Choroid plexus epithelial cell (primary cell): ENCODE measurements at regions not wholly inside any gene's neighbourhood (a gene's known extent, or its start where the extent isn't known, plus 50 kb on each side); places are given as distances from the start of the nearest gene placed in this dataset.
A peak's percentile ranks its signal among the peaks of the same experiment; 100 is the strongest.

Source experiments
- DNase-seq: peaks from one replicate; pipeline ENCODE4 v3.0.0-alpha.2; 2010; ENCODE audit warnings: low read depth
- H3K4me3 ChIP-seq: 2 replicates; pipeline ENCODE4 v1.5.1; 2011; ENCODE audit warnings: low read depth, mild to moderate bottlenecking, control low read depth, low read length, moderate library complexity
- CTCF ChIP-seq: conservative IDR thresholded peaks from 2 replicates; pipeline ENCODE4 v1.5.1; 2011; ENCODE audit warnings: low read depth, mild to moderate bottlenecking, control low read depth, inconsistent platforms, low read length, moderate library complexity

- H3K4me3 ChIP-seq, result no peak overlapping the region
- DNase-seq, result no peak
- no peak for TF ChIP-seq CTCF
These were observed 144.6 kb downstream of the QPCT start for GRCh38 chr2:37489041-37489456.

- TF ChIP-seq CTCF, result no peak
- no peak overlapping the region for H3K4me3 ChIP-seq
- no peak for DNase-seq
These were observed 145.1 kb downstream of the QPCT start for GRCh38 chr2:37489536-37489935.

GRCh38 chr2:37493425-37493824, 149.0 kb downstream of the QPCT start:
- DNase-seq, result no peak
- no peak for TF ChIP-seq CTCF
- no peak overlapping the region for H3K4me3 ChIP-seq

GRCh38 chr2:37499113-37499512, 154.7 kb downstream of the QPCT start:
- no peak for TF ChIP-seq CTCF
- no peak for DNase-seq
- no peak overlapping the region for H3K4me3 ChIP-seq

- H3K4me3 ChIP-seq, result no peak overlapping the region
- DNase-seq, result peak; percentile 18
- TF ChIP-seq CTCF, result no peak
These were observed 155.6 kb downstream of the QPCT start for GRCh38 chr2:37500031-37500430.

GRCh38 chr2:37501113-37501512, 156.7 kb downstream of the QPCT start:
- no peak for TF ChIP-seq CTCF
- DNase-seq, result no peak
- H3K4me3 ChIP-seq, result no peak overlapping the region

- H3K4me3 ChIP-seq, result no peak overlapping the region
- peak; percentile 17 for DNase-seq
- no peak for TF ChIP-seq CTCF
These were observed 162.1 kb downstream of the QPCT start for GRCh38 chr2:37506407-37507050.
